PC-3 (cell line): ENCODE measurements at regions not wholly inside any gene's neighbourhood (a gene's known extent, or its start where the extent isn't known, plus 50 kb on each side); places are given as distances from the start of the nearest gene placed in this dataset.

Experiments used
- ATAC-seq: fragments of 200-7000 bp; cut with Tn5 transposase; 2 replicates; pipeline ENCODE4 v1.9.1; 2020; ENCODE audit warnings: mild to moderate bottlenecking, moderate library complexity
- BruUV-seq: library from RNA; stranded (reverse); fragments of 400-500 nt; replicated peaks from 2 replicates; lab custom pipeline; 2021; lab: Mats Ljungman, UMichigan
- CTCF ChIA-PET: fragments of 300-600 bp; sonication (Branson Sonifier 250); formaldehyde crosslinking; loops from one replicate; lab custom pipeline; 2022; ENCODE audit warnings: antibody characterized with exemption; lab: Charles Lee
- POLR2A ChIA-PET: fragments of 300-600 bp; sonication (Branson Sonifier 250); formaldehyde crosslinking; loops from one replicate; lab custom pipeline; 2022; ENCODE audit warnings: antibody characterized with exemption; ENCODE audit not compliant: unreplicated experiment; lab: Charles Lee
- DNase-seq: peaks from one replicate; pipeline ENCODE4 v3.0.0-alpha.2; 2015
- H2AFZ ChIP-seq: fragments of 300-600 bp; sonication (generic); 2 replicates; pipeline ENCODE4 v1.6.0; 2016; ENCODE audit warnings: antibody characterized with exemption, low read length
- H3F3A ChIP-seq: fragments of 300-600 bp; sonication (generic); one replicate; pipeline ENCODE4 v1.6.0; 2017; ENCODE audit warnings: antibody characterized with exemption, low read length, control low read depth, mild to moderate bottlenecking; ENCODE audit not compliant: unreplicated experiment
- H3K27ac ChIP-seq: fragments of 300-600 bp; sonication (generic); 2 replicates; pipeline ENCODE4 v1.5.1; 2016; ENCODE audit warnings: mild to moderate bottlenecking, low read length
- H3K27me3 ChIP-seq: fragments of 300-600 bp; sonication (generic); 2 replicates; pipeline ENCODE4 v1.6.1; 2016; ENCODE audit warnings: low read length, mixed read lengths
- H3K36me3 ChIP-seq: fragments of 300-600 bp; sonication (generic); 2 replicates; pipeline ENCODE4 v1.6.1; 2016; ENCODE audit warnings: low read depth, mixed run types, low read length, mixed read lengths
- H3K4me1 ChIP-seq: fragments of 300-600 bp; sonication (generic); 2 replicates; pipeline ENCODE4 v1.5.1; 2016; ENCODE audit warnings: low read length; ENCODE audit not compliant: insufficient read depth
- H3K4me2 ChIP-seq: fragments of 300-600 bp; sonication (generic); 2 replicates; pipeline ENCODE4 v1.6.0; 2016; ENCODE audit warnings: low read length
- H3K4me3 ChIP-seq: fragments of 300-600 bp; sonication (generic); 2 replicates; pipeline ENCODE4 v1.5.1; 2016; ENCODE audit warnings: mild to moderate bottlenecking, low read length, mixed read lengths
- H3K79me2 ChIP-seq: fragments of 300-600 bp; sonication (generic); 2 replicates; pipeline ENCODE4 v1.6.1; 2017; ENCODE audit warnings: low read length, mixed read lengths
- H3K9ac ChIP-seq: fragments of 300-600 bp; sonication (generic); 2 replicates; pipeline ENCODE4 v1.6.0; 2016; ENCODE audit warnings: mild to moderate bottlenecking, low read length
- H3K9me2 ChIP-seq: fragments of 300-600 bp; sonication (generic); replicated peaks from 2 replicates; pipeline ENCODE4 v1.6.1; 2016; ENCODE audit warnings: mixed run types, low read length, mixed read lengths
- H3K9me3 ChIP-seq: fragments of 300-600 bp; sonication (generic); 2 replicates; pipeline ENCODE4 v1.6.1; 2016; ENCODE audit warnings: low read length, mixed read lengths
- H4K20me1 ChIP-seq: fragments of 300-600 bp; sonication (generic); 2 replicates; pipeline ENCODE4 v1.6.1; 2016; ENCODE audit warnings: low read length, mixed read lengths
- CTCF ChIP-seq: fragments of 300-600 bp; sonication (generic); conservative IDR thresholded peaks from 2 replicates; pipeline ENCODE4 v1.5.1; 2017; ENCODE audit warnings: antibody characterized with exemption, low read depth, mild to moderate bottlenecking, low read length
- EZH2 ChIP-seq: fragments of 300-600 bp; sonication (generic); IDR thresholded peaks from one replicate; pipeline ENCODE4 v1.6.1; 2017; ENCODE audit warnings: antibody characterized with exemption, mild to moderate bottlenecking, low read length; ENCODE audit not compliant: unreplicated experiment
- EZH2phosphoT487 ChIP-seq: fragments of 300-600 bp; sonication (generic); IDR thresholded peaks from 2 replicates; pipeline ENCODE4 v1.6.1; 2018; ENCODE audit warnings: mild to moderate bottlenecking, antibody characterized with exemption, low read length, borderline replicate concordance
- intact Hi-C: fragments of 100-400 bp; cut with micrococcal nuclease; formaldehyde crosslinking; loops from 2 replicates; pipeline ENCODE4 v1.9.0; 2023

GRCh38 chr14:28097585-28097984 is 669.0 kb upstream of the FOXG1 start:
- H3F3A ChIP-seq, result no peaks in the 10 kb centered on the region
- ChIA-PET CTCF (no interaction called here), POLR2A (no interaction called here)
- no peaks in the 10 kb centered on the region for H3K9me2 ChIP-seq
- H3K36me3 ChIP-seq, result no peaks in the 10 kb centered on the region
- no peak overlapping the region for H2AFZ ChIP-seq
- H3K27ac ChIP-seq, result no peak overlapping the region
- H3K27me3 ChIP-seq, result no peaks in the 10 kb centered on the region
- no peak overlapping the region for H3K4me2 ChIP-seq
- no peak overlapping the region for H3K4me3 ChIP-seq
- BruUV-seq, result no TSS peak
- no peaks in the 10 kb centered on the region for H3K79me2 ChIP-seq
- ATAC-seq (no peak), DNase-seq (no peak)
- no peak for TF ChIP-seq CTCF
- TF ChIP-seq EZH2phosphoT487, result no peak
- no peak for TF ChIP-seq EZH2
- no peaks in the 10 kb centered on the region for H3K4me1 ChIP-seq
- no peaks in the 10 kb centered on the region for H4K20me1 ChIP-seq
- intact Hi-C loops, result no loop called here
- H3K9me3 ChIP-seq, result no peaks in the 10 kb centered on the region
- H3K9ac ChIP-seq, result no peak overlapping the region

- CTCF ChIA-PET, result interaction anchor here (0.6 kb wide), 1 partner anchor 253 kb away, joined by 3 read pairs; no protein-coding TSS in a partner anchor
- no peaks in the 10 kb centered on the region for H3F3A ChIP-seq
- H3K4me1 ChIP-seq, result 0 out of 2 replicates have a peak, but pooled peaks cover 4% of the 10 kb centered on the region
- H3K36me3 ChIP-seq, result no peaks in the 10 kb centered on the region
- intact Hi-C loops, result no loop called here
- POLR2A ChIA-PET, result no interaction called here
- BruUV-seq, result no TSS peak
- no peaks in the 10 kb centered on the region for H3K9me2 ChIP-seq
- H3K79me2 ChIP-seq, result no peaks in the 10 kb centered on the region
- TF ChIP-seq CTCF (no peak), EZH2 (no peak), EZH2phosphoT487 (no peak)
- H3K4me3 ChIP-seq, result no peak overlapping the region
- DNase-seq (no peak), ATAC-seq (0 out of 2 replicates have a peak, but pooled peaks have one; percentile 16)
- no peaks in the 10 kb centered on the region for H3K27me3 ChIP-seq
- H3K9me3 ChIP-seq, result no peaks in the 10 kb centered on the region
- no peak overlapping the region for H2AFZ ChIP-seq
- no peak overlapping the region for H3K4me2 ChIP-seq
- no peak overlapping the region for H3K27ac ChIP-seq
- no peaks in the 10 kb centered on the region for H4K20me1 ChIP-seq
- no peak overlapping the region for H3K9ac ChIP-seq
Observed at GRCh38 chr14:28098856-28099255, 667.7 kb upstream of the FOXG1 start.

GRCh38 chr14:28102001-28102400 is 664.6 kb upstream of the FOXG1 start:
- H3K4me1 ChIP-seq, result 0 out of 2 replicates have a peak, but pooled peaks cover 4% of the 10 kb centered on the region
- no peak overlapping the region for H2AFZ ChIP-seq
- TF ChIP-seq EZH2, result no peak
- TF ChIP-seq EZH2phosphoT487, result no peak
- no peak for TF ChIP-seq CTCF
- no peak for DNase-seq
- no peaks in the 10 kb centered on the region for H3K27me3 ChIP-seq
- ATAC-seq, result no peak
- H3K9ac ChIP-seq, result no peak overlapping the region
- no peaks in the 10 kb centered on the region for H3F3A ChIP-seq
- intact Hi-C loops, result no loop called here
- ChIA-PET CTCF (no interaction called here), POLR2A (interaction anchor here (0.6 kb wide), 1 partner anchor 359 kb away, joined by 3 read pairs; no protein-coding TSS in a partner anchor)
- H3K4me3 ChIP-seq, result no peak overlapping the region
- no peaks in the 10 kb centered on the region for H3K79me2 ChIP-seq
- no peak overlapping the region for H3K27ac ChIP-seq
- H3K4me2 ChIP-seq, result no peak overlapping the region
- BruUV-seq, result no TSS peak
- no peaks in the 10 kb centered on the region for H3K36me3 ChIP-seq
- no peaks in the 10 kb centered on the region for H4K20me1 ChIP-seq
- H3K9me2 ChIP-seq, result no peaks in the 10 kb centered on the region
- no peaks in the 10 kb centered on the region for H3K9me3 ChIP-seq
